ENCODE measurements at regions not wholly inside any gene's neighbourhood (a gene's known extent, or its start where the extent isn't known, plus 50 kb on each side); places are given as distances from the start of the nearest gene placed in this dataset.

GRCh38 chrX:13175056-13175455, 130.6 kb upstream of the FAM9C start:
- no peak for TF ChIP-seq CTCF (IDR thresholded peaks at IDR 0.05)
- TF ChIP-seq TEAD4 (IDR thresholded peaks at IDR 0.05; ENCODE audit: borderline replicate concordance, insufficient read depth) = no peak
- TF ChIP-seq POLR2AphosphoS5 (IDR thresholded peaks at IDR 0.05; ENCODE audit: low read depth, low read length) = no peak
- no peak for TF ChIP-seq TAF1 (IDR thresholded peaks at IDR 0.05; ENCODE audit: borderline replicate concordance, low read depth, low read length)
- no peak for TF ChIP-seq SIN3A (IDR thresholded peaks at IDR 0.05; ENCODE audit: borderline replicate concordance, low read depth, low read length)
- no peak for TF ChIP-seq RCOR1 (IDR thresholded peaks at IDR 0.05; ENCODE audit: low read length)
